GM21786 (cell line): ENCODE measurements at regions not wholly inside any gene's neighbourhood (a gene's known extent, or its start where the extent isn't known, plus 50 kb on each side); places are given as distances from the start of the nearest gene placed in this dataset.
"Not testable (repeated sequence)": the region's sequence is repeated elsewhere in the genome, so short reads cannot be mapped to it uniquely, and the experiment has no call there.

Experiments
- ATAC-seq: cut with Tn5 transposase; IDR thresholded peaks from one replicate; pipeline ENCODE4 v1.9.1; 2021; ENCODE audit not compliant: unreplicated experiment

DNA sequence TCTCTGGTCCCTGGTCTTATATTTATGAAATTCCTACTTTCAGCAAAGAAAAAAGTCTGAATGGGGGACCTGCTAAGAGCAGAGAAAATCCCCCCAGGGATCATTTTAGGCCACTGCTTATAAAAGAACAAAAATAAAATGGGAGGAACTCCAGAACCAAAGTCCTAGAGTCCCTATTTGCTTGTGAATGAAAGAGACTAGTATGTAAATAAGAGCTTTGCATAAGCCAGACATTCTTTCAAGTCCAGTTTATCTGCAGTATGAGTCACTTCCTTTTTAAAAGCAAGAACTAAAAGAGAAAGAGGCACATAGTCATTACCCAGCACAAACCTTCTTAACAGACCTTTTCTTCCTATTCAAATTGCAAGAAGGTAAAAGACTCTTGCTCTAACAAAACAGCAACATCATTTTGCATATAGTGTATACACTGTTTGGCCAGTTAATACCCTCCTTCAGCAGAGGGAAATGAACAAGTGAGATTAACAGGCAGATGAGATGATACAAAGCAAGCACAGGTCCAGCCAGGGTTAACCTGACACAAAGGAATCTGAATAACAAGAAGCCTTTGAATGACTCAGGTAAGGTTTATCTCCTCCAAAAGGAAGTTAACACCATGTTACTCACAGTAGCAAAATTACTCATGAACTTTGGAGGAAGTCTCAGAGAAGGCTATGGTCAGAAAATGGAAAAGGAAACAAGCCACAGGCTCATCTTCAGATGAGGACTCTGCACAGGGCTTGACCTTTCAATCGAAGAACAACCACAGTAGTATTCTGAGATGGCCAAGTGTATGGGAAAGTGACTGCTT is 87.3 kb downstream of the PHLDA1 start:
- ATAC-seq = peak; percentile 94

DNA sequence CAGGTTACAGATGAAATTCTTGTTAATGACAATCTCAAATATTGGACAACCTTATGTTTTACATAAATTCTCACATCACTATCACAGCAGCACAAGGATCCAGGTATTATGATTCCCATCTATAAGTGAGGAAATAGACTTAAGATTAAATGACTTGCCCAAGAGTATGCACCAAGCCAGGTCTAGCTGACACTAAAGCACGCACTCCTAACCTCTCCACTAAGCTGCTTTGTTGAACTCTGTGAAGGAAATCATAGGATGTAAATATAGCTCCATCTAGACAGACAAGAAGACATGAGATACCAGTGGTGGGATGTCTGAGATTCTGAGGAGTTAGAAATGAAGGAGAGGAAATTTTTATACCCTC is 87.9 kb downstream of the PHLDA1 start:
- no peak for ATAC-seq

DNA sequence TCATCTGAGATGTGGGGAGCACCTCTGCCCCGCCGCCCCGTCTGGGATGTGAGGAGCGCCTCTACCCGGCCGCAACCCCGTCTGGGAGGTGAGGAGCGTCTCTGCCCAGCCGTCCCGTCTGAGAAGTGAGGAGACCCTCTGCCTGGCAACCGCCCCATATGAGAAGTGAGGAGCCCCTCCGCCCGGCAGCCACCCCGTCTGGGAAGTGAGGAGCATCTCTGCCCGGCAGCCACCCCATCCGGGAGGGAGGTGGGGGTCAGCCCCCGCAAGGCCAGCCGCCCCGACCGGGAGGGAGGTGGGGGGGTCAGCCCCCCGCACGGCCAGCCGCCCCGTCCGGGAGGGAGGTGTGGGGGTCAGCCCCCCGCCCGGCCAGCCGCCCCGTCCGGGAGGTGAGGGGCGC is 89.9 kb downstream of the PHLDA1 start:
- not testable (repeated sequence) for ATAC-seq

DNA sequence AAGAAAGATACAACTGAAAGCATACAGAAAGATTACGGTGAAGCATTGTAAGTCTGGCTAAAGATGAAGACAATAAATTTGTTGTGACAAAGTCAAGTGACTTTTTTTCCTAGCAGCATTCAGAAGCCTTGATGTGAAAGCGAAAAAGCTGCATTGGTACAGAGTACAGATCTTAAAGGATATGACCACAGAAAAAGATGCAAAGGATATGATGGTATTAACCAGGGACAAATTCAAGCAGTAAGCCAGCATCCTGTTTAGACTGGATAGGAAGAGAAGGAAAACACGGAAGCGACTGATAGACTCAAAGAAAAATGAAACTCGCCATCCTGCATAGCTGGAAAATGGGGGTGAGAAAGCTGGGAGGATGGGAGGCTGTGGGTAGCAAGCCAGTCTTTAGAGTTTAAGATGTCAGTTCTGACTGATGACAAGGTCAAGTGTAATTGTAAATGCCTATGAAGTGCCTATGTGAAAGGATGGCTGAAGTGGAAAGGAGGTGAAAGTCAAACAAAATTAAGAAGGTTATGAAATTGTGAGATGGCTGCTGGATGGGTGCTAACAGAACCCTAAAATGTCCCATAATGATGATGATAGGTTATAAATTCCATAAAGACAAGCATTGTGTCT is 92.4 kb downstream of the PHLDA1 start:
- ATAC-seq = no peak

DNA sequence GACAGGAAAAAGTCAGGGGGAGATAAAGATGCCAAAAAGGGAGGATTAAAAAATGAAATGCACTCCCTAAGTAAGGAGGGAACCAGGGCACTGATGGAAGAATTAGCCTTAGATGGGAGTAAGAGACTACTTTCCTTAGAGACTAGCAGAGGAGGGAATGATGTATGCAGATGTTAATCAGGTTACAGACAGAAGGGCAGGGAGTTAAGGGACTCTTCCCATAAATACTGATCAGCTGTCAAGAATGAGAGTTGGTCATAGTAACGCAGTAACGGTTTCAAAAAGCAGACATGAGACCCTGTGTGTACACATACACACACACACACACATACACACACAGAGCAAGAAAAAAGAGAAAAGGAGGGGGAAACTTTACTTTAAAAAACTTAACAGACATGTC is 93.4 kb downstream of the PHLDA1 start:
- no peak for ATAC-seq

DNA sequence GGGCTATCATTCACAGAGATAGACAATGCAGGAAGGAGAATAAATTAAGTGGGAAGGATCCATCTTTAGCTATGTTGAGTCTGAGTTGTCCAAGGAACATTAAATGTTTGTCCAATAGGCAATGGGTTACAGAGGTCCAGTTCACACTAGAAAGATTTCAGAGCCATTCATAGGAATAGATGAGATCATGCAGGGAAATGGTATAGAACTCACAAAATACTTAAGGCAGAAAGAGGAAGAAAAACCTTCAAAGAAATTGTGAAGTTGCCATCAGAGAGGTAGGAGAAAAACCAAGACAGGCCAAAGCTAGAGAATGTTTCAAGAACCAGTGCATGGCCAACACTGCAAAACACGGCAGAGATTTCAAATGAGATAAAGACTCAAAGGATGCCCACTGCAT is 94.1 kb downstream of the PHLDA1 start:
- ATAC-seq = no peak

DNA sequence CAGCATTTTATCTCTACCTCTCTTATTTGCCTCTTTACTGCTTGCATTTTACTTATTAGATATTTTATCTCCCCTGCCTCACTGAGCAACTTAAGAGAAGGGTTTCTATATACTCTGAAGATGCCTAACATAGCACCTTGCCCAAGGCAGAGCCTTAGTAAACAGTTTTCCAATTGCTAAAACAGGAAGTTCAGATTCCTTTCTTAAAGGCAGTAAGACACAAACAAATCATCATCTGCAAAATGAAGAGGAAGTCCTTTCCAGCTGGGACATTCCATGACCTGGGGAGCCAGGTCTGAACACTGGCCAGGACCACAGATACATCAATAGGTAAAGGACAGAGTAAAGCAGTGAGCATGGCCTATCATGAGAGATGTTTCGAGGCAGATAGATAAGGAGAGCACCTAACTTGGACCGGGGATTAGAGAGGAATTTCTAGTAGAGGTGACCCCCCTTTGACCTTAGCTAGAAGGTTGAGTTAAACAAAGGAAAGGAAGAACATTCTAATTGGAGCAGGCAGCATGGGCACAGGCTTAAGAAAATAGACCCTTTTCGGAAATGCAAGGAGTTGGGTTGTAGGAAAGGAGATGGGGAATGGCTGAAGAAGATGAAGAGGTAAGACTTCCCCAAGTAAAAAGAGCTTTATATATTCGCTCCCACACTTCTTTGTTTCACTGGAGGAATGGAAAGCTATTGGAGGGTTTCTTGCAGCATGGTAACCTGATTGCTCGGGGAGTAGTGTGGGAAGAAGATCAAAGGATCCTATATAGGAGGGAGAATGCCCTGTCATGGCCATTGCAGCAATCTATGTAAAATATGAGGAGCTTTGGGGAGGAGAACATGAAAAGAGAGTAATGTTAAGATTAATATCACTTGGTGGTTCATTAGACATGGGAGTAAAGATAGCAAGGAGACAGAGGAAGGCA is 94.8 kb downstream of the PHLDA1 start:
- ATAC-seq = no peak

DNA sequence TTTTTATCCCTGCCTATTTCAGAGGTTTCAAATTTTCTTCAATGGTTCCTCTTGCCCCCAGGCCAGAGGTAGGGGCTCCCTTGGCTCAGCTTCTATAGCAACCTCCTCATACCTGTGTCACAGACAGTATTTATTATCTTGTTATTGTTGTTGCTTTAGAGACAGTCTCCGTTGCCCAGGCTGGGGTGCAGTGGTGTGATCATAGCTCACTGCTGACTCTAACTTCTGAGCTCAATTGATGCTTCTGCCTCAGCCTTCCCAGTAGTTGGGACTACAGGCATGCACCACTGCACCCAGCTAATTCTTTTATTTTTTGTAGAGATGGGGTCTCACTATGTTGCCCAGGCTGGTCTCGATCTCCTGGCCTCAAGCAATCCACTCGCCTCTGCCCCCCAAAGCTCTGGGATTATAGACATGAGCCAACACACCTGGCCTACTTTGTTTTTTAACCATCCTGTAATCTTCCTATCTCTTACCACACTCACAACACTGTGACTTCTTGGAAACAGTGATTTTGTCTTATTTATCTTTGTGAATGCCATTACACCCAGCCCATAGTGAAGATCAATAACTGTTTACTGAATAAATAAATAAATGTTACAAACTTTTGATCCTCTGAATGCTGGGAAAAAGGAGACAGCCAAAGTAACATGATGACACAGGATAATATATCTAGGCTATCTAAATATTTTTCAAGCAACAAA is 95.9 kb downstream of the PHLDA1 start:
- ATAC-seq = no peak

DNA sequence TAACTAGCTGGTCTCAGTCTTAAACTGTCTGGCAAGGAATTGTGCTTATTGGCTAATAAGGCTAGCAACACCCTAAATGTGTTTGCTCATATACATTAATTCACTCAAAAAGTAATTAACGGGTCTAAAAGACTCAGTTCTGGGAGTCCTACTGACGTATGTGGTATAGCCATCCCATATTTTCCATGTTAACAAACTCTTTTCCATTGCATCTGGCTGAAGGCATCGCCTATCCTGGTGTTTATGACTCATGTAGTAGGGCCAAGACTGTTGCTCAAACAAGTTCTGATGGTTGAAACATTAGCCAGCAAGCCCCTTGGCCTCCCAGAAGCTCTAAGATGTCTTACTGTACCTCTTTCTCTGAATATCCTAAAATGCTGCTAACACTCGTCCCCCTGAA is 98.5 kb downstream of the PHLDA1 start:
- ATAC-seq = no peak

DNA sequence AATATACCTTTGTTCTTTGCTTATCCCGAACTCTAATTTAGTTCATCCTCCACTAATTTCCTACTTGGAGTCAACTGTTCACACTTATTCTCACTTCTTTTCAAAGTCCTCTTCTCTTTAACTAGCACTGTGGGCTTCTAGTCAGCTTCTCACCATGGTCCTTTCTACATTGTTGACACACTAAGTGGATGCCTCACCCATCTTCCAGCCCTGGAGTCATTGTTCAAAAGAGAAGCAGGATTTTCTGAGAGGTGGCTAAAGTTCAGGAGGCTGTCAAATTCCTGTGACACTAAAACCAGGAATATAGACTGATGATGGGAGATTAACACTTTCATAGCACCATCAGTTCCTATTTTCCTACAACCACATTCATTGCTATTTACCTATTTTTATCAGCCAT is 99.3 kb downstream of the PHLDA1 start:
- no peak for ATAC-seq

DNA sequence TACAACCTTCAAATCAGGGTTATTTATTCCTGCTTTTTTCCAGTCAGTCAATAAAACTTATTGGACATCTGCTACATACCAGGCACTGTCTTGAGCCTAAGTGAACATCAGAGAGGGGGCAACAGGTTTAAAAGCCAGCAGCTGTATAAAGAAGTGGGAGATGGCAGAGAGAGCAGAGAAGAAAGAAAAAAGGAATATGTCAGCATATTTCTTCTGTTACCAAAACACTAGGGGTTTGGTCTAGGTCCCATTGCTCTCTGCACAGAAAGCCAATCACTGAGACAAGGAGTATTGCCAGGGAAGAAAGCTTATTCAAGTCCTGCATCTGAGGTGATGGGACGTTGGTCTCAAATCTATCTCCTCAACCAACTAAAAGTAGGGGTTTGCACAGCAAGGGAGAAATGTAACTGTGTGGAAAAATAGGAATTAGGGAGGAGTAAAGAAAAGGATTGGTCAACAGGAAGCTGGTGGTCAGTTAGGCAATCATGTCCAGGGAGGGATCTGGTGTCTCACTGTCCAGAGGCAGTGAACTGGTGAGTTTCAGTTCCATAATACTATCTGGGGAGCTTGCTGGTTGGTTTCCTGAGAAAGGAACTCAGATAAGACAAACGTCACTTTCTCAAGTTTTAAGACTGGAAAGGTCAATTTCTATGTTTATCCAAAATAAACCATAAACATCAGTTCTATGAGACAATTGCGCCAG is 107.5 kb downstream of the PHLDA1 start:
- no peak for ATAC-seq

DNA sequence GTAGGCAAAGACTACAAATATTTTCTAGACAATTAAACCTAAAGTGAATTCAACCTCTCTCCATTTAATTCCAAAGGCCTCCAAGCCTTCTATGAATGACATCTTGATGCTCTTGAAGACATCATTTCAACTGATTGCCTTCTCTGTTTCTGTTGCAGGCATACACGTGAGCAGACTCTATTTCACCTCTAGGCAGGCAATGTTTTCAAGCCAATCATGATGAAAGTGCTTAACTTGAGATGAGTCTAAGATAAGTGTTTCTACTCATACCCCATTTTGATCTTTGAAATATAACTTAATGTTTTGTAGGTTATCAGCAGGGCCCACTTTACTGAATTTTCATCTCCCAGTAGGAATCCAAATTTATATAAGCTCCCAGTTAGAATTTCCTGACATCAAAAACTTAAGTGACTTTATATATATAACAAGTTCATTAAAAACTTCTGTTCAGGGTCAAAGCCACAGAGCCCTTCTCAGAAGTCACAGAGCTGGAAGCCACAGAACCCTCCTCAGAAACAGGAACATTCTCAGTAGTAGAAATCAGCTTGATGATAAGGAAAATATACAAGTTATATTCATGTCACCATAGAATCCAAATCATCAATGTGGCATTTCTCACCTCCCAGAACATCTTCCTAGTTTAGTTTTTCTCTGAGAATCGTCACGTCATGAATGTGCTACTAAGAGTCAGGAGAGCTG is 108.5 kb downstream of the PHLDA1 start:
- no peak for ATAC-seq

DNA sequence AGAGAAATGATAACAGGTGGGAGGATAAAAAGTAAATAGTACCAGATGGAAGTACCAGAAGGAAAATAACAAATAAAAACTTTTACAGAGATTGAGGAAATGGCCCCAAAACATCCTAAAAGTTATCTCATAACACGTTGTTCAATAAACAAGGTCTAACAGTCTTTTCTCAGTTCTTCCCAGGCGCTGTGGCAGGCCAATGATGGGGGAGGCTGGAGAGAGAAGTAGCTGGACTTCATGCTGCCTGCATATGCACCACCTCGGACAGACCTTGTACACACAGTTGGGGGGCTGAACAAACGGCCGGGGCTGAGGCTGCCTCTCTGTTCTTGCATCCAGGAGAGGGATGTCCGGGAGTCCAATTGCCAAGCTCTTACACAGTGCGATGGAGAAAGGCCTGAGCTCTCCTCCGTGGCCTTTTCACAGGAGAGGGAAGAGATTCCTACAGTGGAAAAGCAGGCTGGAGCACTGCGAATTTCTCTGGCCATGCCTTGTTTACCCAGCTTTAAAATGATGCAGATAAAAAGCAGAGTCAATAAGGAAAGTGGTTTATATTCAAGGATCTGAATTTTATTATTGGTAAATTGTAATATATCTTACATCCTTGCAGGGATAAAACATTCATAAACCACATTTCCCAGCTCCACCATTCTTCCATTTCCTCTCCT is 109.8 kb downstream of the PHLDA1 start:
- no peak for ATAC-seq

DNA sequence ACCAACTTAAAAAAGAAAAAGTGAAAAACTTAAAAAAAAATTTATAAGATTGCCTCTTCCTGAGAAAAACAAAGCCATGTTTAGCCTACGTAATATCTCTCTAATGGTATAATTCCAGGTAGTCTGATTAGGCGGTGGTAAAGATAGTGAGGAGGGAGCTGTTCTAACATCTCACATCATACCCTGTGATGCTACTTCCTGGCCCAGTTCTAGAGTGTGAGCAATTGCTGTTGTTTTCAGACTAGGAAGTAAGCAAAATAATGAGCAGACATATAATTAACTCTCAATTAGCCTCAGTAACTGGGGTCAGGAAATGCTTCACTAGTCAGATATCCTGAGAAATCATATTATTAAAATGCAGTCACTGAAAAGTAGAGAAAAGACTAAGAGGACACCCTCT is 113.9 kb downstream of the PHLDA1 start:
- ATAC-seq = no peak

DNA sequence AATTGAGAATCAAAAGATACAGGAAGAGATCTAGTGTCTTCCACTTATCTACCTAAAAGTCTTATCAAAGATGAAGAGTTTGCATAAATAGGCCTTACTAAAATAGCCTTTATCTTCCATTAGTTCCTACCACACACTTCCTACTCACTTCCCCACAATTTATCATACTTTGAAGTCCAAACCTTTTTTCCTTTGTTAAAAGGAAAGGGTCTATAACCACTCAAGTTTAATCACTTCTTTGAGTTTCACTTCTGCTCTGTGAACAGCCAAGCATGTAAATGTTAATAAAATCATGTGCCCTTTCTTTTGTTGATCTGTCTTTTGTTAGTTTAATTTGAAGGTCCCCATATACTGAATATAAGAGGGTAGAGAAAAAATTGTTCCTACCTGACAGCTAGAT is 114.5 kb downstream of the PHLDA1 start:
- ATAC-seq = peak; percentile 86

DNA sequence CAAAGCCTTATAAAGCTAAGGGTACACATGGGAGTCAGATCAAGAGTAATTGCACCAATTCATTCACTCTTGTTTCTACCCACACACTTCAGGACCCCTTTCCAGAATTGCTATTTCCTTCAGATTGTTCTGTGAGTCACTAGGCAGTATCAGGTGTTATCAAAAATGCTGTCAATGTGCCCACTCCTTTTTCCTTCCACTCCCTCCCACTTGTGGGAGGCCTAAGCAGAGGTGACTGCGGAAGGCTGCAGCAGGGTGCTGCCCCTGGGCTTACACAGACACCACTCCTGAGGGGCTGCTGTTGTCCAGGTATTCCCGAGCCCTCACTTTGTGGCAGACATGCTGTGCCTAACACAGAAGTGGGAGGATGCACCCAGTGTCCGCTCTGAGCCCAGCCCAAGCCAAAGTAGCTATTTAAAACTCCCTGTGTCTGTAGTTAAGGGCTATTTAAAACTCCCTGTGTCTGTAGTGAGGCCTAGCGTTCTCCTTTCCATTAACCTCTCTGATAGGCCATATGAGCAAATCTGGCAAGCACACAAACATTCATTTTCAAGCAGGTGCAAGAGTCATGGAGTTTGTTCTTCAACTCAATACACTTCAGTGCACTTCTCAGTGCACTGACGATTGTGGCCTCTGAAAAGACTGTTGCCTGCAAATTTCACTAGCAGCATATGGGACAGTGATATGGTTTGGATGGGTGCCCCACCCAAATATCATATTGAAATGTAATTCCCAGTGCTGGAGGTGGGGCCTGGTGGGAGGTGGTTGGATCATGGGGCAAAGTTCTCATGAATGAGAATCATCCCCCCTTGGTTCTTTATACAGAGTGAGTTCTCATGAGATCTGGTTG is 117.8 kb downstream of the PHLDA1 start:
- ATAC-seq = no peak

DNA sequence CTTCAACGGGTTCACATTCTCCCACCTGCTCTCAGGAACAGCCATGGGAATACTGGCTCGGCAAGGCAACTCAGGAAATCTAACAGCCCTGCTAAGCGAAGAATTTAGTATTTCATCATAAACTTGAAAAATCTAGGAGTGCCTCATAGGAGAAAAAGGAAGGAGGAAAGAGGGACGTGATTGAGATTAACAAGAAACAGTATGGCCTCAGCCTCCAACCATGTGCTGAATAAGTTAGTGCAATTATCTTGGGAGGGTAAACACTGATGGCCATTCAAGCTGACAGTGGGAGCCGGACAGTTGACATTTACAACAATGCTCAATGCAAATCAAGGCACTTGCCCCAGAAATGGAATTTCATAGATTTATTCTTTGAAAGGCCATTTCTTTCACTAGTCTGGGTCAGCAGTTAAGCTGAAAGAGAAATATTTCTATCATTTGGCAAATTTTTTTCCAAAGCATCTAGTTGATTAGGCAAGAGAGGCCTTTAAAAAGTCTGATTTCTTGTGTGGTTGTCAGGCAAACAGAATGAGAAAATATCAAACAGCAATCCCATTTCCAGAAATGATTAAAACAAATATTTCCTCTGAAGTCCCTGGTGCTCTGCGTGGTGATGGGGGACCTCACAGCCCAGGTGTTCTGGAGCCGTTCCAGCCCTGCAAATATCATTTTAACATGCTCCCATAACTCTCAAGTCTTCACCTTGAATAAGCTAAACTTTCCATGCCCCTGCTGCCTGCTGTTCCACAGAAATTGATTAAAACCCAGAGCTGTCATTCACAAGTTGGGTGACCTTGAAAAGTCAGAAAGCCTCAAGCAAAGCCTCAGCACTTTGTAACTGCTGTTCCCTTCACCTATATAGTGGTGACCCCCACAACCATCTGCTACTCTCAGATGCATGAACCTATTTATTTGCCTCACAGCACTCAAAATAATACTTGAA is 121.6 kb downstream of the PHLDA1 start:
- no peak for ATAC-seq
